ENCODE measurements at regions not wholly inside any gene's neighbourhood (a gene's known extent, or its start where the extent isn't known, plus 50 kb on each side); places are given as distances from the start of the nearest gene placed in this dataset.
A peak's percentile ranks its signal among the peaks of the same experiment; 100 is the strongest.

GRCh38 chr9:88809355-88810161 is 181.7 kb upstream of the S1PR3 start:
- TF ChIP-seq CTCF (IDR thresholded peaks at IDR 0.05; ENCODE audit: low read depth, low read length) = no peak
- DNase-seq (ENCODE audit: extremely low read depth, low read depth) = no peak

- no peak for TF ChIP-seq CTCF (IDR thresholded peaks at IDR 0.05; ENCODE audit: low read depth, low read length)
- DNase-seq (ENCODE audit: extremely low read depth, low read depth) = no peak
Measured at GRCh38 chr9:88810826-88811225, 180.4 kb upstream of the S1PR3 start.

- no peak for DNase-seq (ENCODE audit: extremely low read depth, low read depth)
- no peak for TF ChIP-seq CTCF (IDR thresholded peaks at IDR 0.05; ENCODE audit: low read depth, low read length)
Measured at GRCh38 chr9:88811511-88811910, 179.8 kb upstream of the S1PR3 start.

- TF ChIP-seq CTCF (IDR thresholded peaks at IDR 0.05; ENCODE audit: low read depth, low read length) = no peak
- DNase-seq (ENCODE audit: extremely low read depth, low read depth) = no peak
Measured at GRCh38 chr9:88812938-88813637, 178.2 kb upstream of the S1PR3 start.

GRCh38 chr9:88813638-88814209 is 177.5 kb upstream of the S1PR3 start:
- DNase-seq (ENCODE audit: extremely low read depth, low read depth) = no peak
- TF ChIP-seq CTCF (IDR thresholded peaks at IDR 0.05; ENCODE audit: low read depth, low read length) = no peak

- peak; percentile 89 for DNase-seq (ENCODE audit: extremely low read depth, low read depth)
Measured at GRCh38 chr9:88814577-88814976, 176.7 kb upstream of the S1PR3 start.

More at GRCh38 chr9:88814577-88814976, 176.7 kb upstream of the S1PR3 start:
- no peak for TF ChIP-seq CTCF (IDR thresholded peaks at IDR 0.05; ENCODE audit: low read depth, low read length)
